ENCODE measurements at regions not wholly inside any gene's neighbourhood (a gene's known extent, or its start where the extent isn't known, plus 50 kb on each side); places are given as distances from the start of the nearest gene placed in this dataset.
"Not testable (repeated sequence)": the region's sequence is repeated elsewhere in the genome, so short reads cannot be mapped to it uniquely, and the experiment has no call there.

GRCh38 chr5:112472614-112473013 lies 53.5 kb upstream of the EPB41L4A start:
- in situ Hi-C loops (cut with HindIII; ENCODE audit: low pct_unique_long_range_greater_than_20kb, low sequenced_read_pairs), result no loop called here
- no peak for DNase-seq (ENCODE audit: low read depth)

- DNase-seq (ENCODE audit: low read depth), result no peak
- in situ Hi-C loops (cut with HindIII; ENCODE audit: low pct_unique_long_range_greater_than_20kb, low sequenced_read_pairs), result no loop called here
These were observed 54.9 kb upstream of the EPB41L4A start for GRCh38 chr5:112473989-112474388.

- in situ Hi-C loops (cut with HindIII; ENCODE audit: low pct_unique_long_range_greater_than_20kb, low sequenced_read_pairs), result no loop called here
- no peak for DNase-seq (ENCODE audit: low read depth)
These were observed 56.8 kb upstream of the EPB41L4A start for GRCh38 chr5:112475747-112476365.

- no peak for DNase-seq (ENCODE audit: low read depth)
- in situ Hi-C loops (cut with HindIII; ENCODE audit: low pct_unique_long_range_greater_than_20kb, low sequenced_read_pairs), result no loop called here
These were observed 60.3 kb upstream of the EPB41L4A start for GRCh38 chr5:112479418-112479817.

GRCh38 chr5:112480501-112480900 lies 61.4 kb upstream of the EPB41L4A start:
- DNase-seq (ENCODE audit: low read depth), result no peak
- in situ Hi-C loops (cut with HindIII; ENCODE audit: low pct_unique_long_range_greater_than_20kb, low sequenced_read_pairs), result no loop called here

GRCh38 chr5:112483704-112484103 lies 64.6 kb upstream of the EPB41L4A start:
- in situ Hi-C loops (cut with HindIII; ENCODE audit: low pct_unique_long_range_greater_than_20kb, low sequenced_read_pairs), result no loop called here
- DNase-seq (ENCODE audit: low read depth), result no peak

- in situ Hi-C loops (cut with HindIII; ENCODE audit: low pct_unique_long_range_greater_than_20kb, low sequenced_read_pairs), result no loop called here
- no peak for DNase-seq (ENCODE audit: low read depth)
These were observed 66.9 kb upstream of the EPB41L4A start for GRCh38 chr5:112485934-112486355.

- in situ Hi-C loops (cut with HindIII; ENCODE audit: low pct_unique_long_range_greater_than_20kb, low sequenced_read_pairs), result no loop called here
- no peak for DNase-seq (ENCODE audit: low read depth)
These were observed 72.2 kb upstream of the EPB41L4A start for GRCh38 chr5:112491257-112491656.

- in situ Hi-C loops (cut with HindIII; ENCODE audit: low pct_unique_long_range_greater_than_20kb, low sequenced_read_pairs), result no loop called here
- DNase-seq (ENCODE audit: low read depth), result peak; percentile 19
These were observed 73.2 kb upstream of the EPB41L4A start for GRCh38 chr5:112492291-112492690.

- DNase-seq (ENCODE audit: low read depth); in situ Hi-C loops (cut with HindIII; ENCODE audit: low pct_unique_long_range_greater_than_20kb, low sequenced_read_pairs): not testable (repeated sequence)
These were observed 84.8 kb upstream of the EPB41L4A start for GRCh38 chr5:112503749-112504501.

GRCh38 chr5:112509097-112509496 lies 90.0 kb upstream of the EPB41L4A start:
- in situ Hi-C loops (cut with HindIII; ENCODE audit: low pct_unique_long_range_greater_than_20kb, low sequenced_read_pairs); DNase-seq (ENCODE audit: low read depth): not testable (repeated sequence)

GRCh38 chr5:112511920-112512319 lies 92.8 kb upstream of the EPB41L4A start:
- in situ Hi-C loops (cut with HindIII; ENCODE audit: low pct_unique_long_range_greater_than_20kb, low sequenced_read_pairs), result no loop called here
- DNase-seq (ENCODE audit: low read depth), result peak; percentile 76

GRCh38 chr5:112512901-112513300 lies 93.8 kb upstream of the EPB41L4A start:
- in situ Hi-C loops (cut with HindIII; ENCODE audit: low pct_unique_long_range_greater_than_20kb, low sequenced_read_pairs), result no loop called here
- no peak for DNase-seq (ENCODE audit: low read depth)

- DNase-seq (ENCODE audit: low read depth), result no peak
- in situ Hi-C loops (cut with HindIII; ENCODE audit: low pct_unique_long_range_greater_than_20kb, low sequenced_read_pairs), result no loop called here
These were observed 95.0 kb upstream of the EPB41L4A start for GRCh38 chr5:112514111-112514510.

GRCh38 chr5:112520474-112520873 lies 101.4 kb upstream of the EPB41L4A start:
- DNase-seq (ENCODE audit: low read depth); in situ Hi-C loops (cut with HindIII; ENCODE audit: low pct_unique_long_range_greater_than_20kb, low sequenced_read_pairs): not testable (repeated sequence)

- DNase-seq (ENCODE audit: low read depth); in situ Hi-C loops (cut with HindIII; ENCODE audit: low pct_unique_long_range_greater_than_20kb, low sequenced_read_pairs): not testable (repeated sequence)
These were observed 104.0 kb upstream of the EPB41L4A start for GRCh38 chr5:112522891-112523673.

GRCh38 chr5:112523674-112524263 lies 104.7 kb upstream of the EPB41L4A start:
- in situ Hi-C loops (cut with HindIII; ENCODE audit: low pct_unique_long_range_greater_than_20kb, low sequenced_read_pairs); DNase-seq (ENCODE audit: low read depth): not testable (repeated sequence)

- in situ Hi-C loops (cut with HindIII; ENCODE audit: low pct_unique_long_range_greater_than_20kb, low sequenced_read_pairs), result no loop called here
- no peak for DNase-seq (ENCODE audit: low read depth)
These were observed 106.1 kb upstream of the EPB41L4A start for GRCh38 chr5:112525217-112525616.

- DNase-seq (ENCODE audit: low read depth), result no peak
- in situ Hi-C loops (cut with HindIII; ENCODE audit: low pct_unique_long_range_greater_than_20kb, low sequenced_read_pairs), result no loop called here
These were observed 109.9 kb upstream of the EPB41L4A start for GRCh38 chr5:112528928-112529327.
